ENCODE measurements at regions not wholly inside any gene's neighbourhood (a gene's known extent, or its start where the extent isn't known, plus 50 kb on each side); places are given as distances from the start of the nearest gene placed in this dataset.

DNA sequence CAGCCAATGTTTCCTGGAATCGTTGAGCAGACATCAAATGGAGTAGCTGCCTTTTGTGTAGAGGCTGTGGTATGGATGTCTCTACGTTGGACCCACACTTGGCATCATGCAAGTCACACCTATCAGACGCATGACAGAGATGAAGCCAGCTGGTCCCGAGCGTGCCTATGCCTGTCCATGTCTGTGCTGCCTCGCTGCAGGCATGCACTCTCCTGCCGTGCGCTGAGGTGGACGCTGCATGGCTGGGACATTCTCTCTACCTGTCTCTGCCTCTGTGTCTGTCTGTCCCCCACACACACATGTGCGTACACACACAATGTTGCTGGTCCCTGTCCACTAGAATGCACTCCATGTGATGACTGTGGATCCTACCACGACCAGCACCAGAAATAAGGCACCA, 514.2 kb upstream of the MYT1L start:
- TF ChIP-seq, protein P1, sequence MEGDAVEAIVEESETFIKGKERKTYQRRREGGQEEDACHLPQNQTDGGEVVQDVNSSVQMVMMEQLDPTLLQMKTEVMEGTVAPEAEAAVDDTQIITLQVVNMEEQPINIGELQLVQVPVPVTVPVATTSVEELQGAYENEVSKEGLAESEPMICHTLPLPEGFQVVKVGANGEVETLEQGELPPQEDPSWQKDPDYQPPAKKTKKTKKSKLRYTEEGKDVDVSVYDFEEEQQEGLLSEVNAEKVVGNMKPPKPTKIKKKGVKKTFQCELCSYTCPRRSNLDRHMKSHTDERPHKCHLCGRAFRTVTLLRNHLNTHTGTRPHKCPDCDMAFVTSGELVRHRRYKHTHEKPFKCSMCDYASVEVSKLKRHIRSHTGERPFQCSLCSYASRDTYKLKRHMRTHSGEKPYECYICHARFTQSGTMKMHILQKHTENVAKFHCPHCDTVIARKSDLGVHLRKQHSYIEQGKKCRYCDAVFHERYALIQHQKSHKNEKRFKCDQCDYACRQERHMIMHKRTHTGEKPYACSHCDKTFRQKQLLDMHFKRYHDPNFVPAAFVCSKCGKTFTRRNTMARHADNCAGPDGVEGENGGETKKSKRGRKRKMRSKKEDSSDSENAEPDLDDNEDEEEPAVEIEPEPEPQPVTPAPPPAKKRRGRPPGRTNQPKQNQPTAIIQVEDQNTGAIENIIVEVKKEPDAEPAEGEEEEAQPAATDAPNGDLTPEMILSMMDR (conservative IDR thresholded peaks at IDR 0.05; ENCODE audit: low read depth, low read length), result no peak
- TF ChIP-seq POLR2A (IDR thresholded peaks at IDR 0.05; ENCODE audit: low read depth, low read length), result no peak
- TF ChIP-seq, protein P2, sequence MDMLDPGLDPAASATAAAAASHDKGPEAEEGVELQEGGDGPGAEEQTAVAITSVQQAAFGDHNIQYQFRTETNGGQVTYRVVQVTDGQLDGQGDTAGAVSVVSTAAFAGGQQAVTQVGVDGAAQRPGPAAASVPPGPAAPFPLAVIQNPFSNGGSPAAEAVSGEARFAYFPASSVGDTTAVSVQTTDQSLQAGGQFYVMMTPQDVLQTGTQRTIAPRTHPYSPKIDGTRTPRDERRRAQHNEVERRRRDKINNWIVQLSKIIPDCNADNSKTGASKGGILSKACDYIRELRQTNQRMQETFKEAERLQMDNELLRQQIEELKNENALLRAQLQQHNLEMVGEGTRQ (IDR thresholded peaks at IDR 0.05; ENCODE audit: low read depth, low read length), result no peak
- TF ChIP-seq RFX5 (IDR thresholded peaks at IDR 0.05; ENCODE audit: low read depth, low read length), result no peak
- TF ChIP-seq FOS (IDR thresholded peaks at IDR 0.05; ENCODE audit: low read depth, low read length), result no peak
- no peak for TF ChIP-seq MAFK (IDR thresholded peaks at IDR 0.05; ENCODE audit: low read depth, low read length)
- TF ChIP-seq RAD21 (IDR thresholded peaks at IDR 0.05; ENCODE audit: low read length), result no peak
- no peak for TF ChIP-seq CEBPB (IDR thresholded peaks at IDR 0.05; ENCODE audit: low read depth, low read length)
- no peak for TF ChIP-seq CHD1 (IDR thresholded peaks at IDR 0.05; ENCODE audit: low read depth, low read length)
- no peak for TF ChIP-seq MXI1 (IDR thresholded peaks at IDR 0.05; ENCODE audit: borderline replicate concordance, low read depth, low read length)
- TF ChIP-seq NFE2L2 (IDR thresholded peaks at IDR 0.05; ENCODE audit: low read depth, low read length), result no peak
